Epithelial cell of prostate (primary cell): ENCODE measurements at regions not wholly inside any gene's neighbourhood (a gene's known extent, or its start where the extent isn't known, plus 50 kb on each side); places are given as distances from the start of the nearest gene placed in this dataset.

Source experiments
- DNase-seq: peaks from one replicate; pipeline ENCODE4 v3.0.0-alpha.2; 2011; ENCODE audit warnings: low read depth, low spot score
- H3K27ac ChIP-seq: fragments of 450-650 bp; 2 replicates; pipeline ENCODE4 v1.5.1; 2017; ENCODE audit warnings: mild to moderate bottlenecking

- no peak overlapping the region for H3K27ac ChIP-seq
- no peak for DNase-seq
Measured at GRCh38 chr20:56943946-56944945, 315.1 kb downstream of the TFAP2C start.

GRCh38 chr20:56945057-56945456 lies 316.0 kb downstream of the TFAP2C start:
- H3K27ac ChIP-seq = no peak overlapping the region
- DNase-seq = no peak

- no peak for DNase-seq
- H3K27ac ChIP-seq = no peak overlapping the region
Measured at GRCh38 chr20:56945901-56946300, 316.8 kb downstream of the TFAP2C start.

- H3K27ac ChIP-seq = no peak overlapping the region
Measured at GRCh38 chr20:56949318-56949717, 317.1 kb downstream of the BMP7 start.

GRCh38 chr20:56952258-56953047 lies 314.0 kb downstream of the BMP7 start:
- DNase-seq = no peak
- H3K27ac ChIP-seq = no peak overlapping the region

More at GRCh38 chr20:56949318-56949717, 317.1 kb downstream of the BMP7 start:
- no peak for DNase-seq

- no peak for DNase-seq
- no peak overlapping the region for H3K27ac ChIP-seq
Measured at GRCh38 chr20:56953048-56953586, 313.3 kb downstream of the BMP7 start.

GRCh38 chr20:56954797-56955196 lies 311.6 kb downstream of the BMP7 start:
- DNase-seq = no peak
- no peak overlapping the region for H3K27ac ChIP-seq

GRCh38 chr20:56955680-56956079 lies 310.8 kb downstream of the BMP7 start:
- no peak for DNase-seq

GRCh38 chr20:56956534-56956933 lies 309.9 kb downstream of the BMP7 start:
- H3K27ac ChIP-seq = no peak overlapping the region
- DNase-seq = no peak

More at GRCh38 chr20:56955680-56956079, 310.8 kb downstream of the BMP7 start:
- no peak overlapping the region for H3K27ac ChIP-seq

GRCh38 chr20:56957737-56958553 lies 308.5 kb downstream of the BMP7 start:
- no peak overlapping the region for H3K27ac ChIP-seq
- no peak for DNase-seq

GRCh38 chr20:56964901-56965300 lies 301.5 kb downstream of the BMP7 start:
- DNase-seq = no peak
- H3K27ac ChIP-seq = no peak overlapping the region

- no peak for DNase-seq
- H3K27ac ChIP-seq = no peak overlapping the region
Measured at GRCh38 chr20:56967916-56968315, 298.5 kb downstream of the BMP7 start.

GRCh38 chr20:56968376-56969048 lies 297.9 kb downstream of the BMP7 start:
- no peak for DNase-seq
- H3K27ac ChIP-seq = no peak overlapping the region

GRCh38 chr20:56974499-56975250 lies 291.8 kb downstream of the BMP7 start:
- no peak for DNase-seq
- H3K27ac ChIP-seq = no peak overlapping the region

- no peak for DNase-seq
- H3K27ac ChIP-seq = no peak overlapping the region
Measured at GRCh38 chr20:56975838-56976237, 290.6 kb downstream of the BMP7 start.

GRCh38 chr20:56976336-56976735 lies 290.1 kb downstream of the BMP7 start:
- DNase-seq = no peak
- no peak overlapping the region for H3K27ac ChIP-seq

- no peak overlapping the region for H3K27ac ChIP-seq
- DNase-seq = no peak
Measured at GRCh38 chr20:56978475-56978874, 288.0 kb downstream of the BMP7 start.

- no peak overlapping the region for H3K27ac ChIP-seq
- DNase-seq = no peak
Measured at GRCh38 chr20:56979125-56979524, 287.3 kb downstream of the BMP7 start.

- no peak for DNase-seq
- no peak overlapping the region for H3K27ac ChIP-seq
Measured at GRCh38 chr20:56981301-56981700, 285.1 kb downstream of the BMP7 start.
